HG03521 (cell line): ENCODE measurements at regions not wholly inside any gene's neighbourhood (a gene's known extent, or its start where the extent isn't known, plus 50 kb on each side); places are given as distances from the start of the nearest gene placed in this dataset.
"Not testable (repeated sequence)": the region's sequence is repeated elsewhere in the genome, so short reads cannot be mapped to it uniquely, and the experiment has no call there.

Experiments used
- ATAC-seq: cut with Tn5 transposase; IDR thresholded peaks from one replicate; pipeline ENCODE4 v1.9.1; 2021; ENCODE audit warnings: mild to moderate bottlenecking, moderate library complexity; ENCODE audit not compliant: unreplicated experiment

GRCh38 chr7:19381321-19381720 lies 236.1 kb upstream of the FERD3L start:
- no peak for ATAC-seq

DNA sequence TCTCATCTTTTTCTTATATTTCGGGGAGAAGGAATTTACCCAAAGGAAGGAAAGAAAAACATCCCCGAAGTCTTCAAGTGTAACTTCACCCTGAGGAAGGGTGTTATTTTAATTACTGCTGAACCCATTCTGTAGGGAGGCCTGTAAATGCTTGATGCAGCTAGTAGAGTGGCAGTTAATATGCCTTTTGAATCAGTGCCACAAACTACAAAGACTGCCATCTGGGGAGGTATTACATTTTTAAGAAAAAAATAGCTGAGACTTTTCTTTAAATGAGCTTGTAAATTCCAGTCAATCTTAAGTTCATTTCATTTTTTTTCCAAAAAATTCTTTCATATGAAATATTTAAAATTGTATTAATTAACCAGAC lies 233.1 kb upstream of the FERD3L start:
- ATAC-seq = no peak

- ATAC-seq = no peak
Measured at GRCh38 chr7:19377611-19378344, 232.6 kb upstream of the FERD3L start.

- no peak for ATAC-seq
Measured at GRCh38 chr7:19376538-19376937, 231.3 kb upstream of the FERD3L start.

- no peak for ATAC-seq
Measured at GRCh38 chr7:19375976-19376375, 230.8 kb upstream of the FERD3L start.

- no peak for ATAC-seq
Measured at GRCh38 chr7:19373334-19373733, 228.1 kb upstream of the FERD3L start.

DNA sequence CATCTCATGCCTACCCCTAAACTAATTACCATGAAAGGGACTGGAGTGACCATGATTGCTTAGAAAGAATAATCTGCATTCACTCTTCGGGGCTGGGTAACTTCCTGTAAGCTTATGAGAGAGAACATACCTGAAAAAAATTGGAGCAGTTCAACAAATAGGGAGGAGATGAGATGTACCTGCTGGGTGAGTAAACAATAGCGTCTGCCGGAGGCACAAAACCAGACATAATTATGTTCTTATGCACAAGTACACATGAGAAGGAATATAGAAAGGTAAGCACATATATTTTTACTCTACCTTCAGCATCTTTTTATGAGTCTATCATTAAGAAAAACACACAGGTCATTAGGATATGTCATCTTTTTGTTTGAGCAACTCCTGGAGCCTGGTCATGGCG lies 224.6 kb upstream of the FERD3L start:
- no peak for ATAC-seq

GRCh38 chr7:19369182-19369581 lies 224.0 kb upstream of the FERD3L start:
- no peak for ATAC-seq

GRCh38 chr7:19368491-19368925 lies 223.3 kb upstream of the FERD3L start:
- no peak for ATAC-seq

- no peak for ATAC-seq
Measured at GRCh38 chr7:19364950-19365349, 219.7 kb upstream of the FERD3L start.

DNA sequence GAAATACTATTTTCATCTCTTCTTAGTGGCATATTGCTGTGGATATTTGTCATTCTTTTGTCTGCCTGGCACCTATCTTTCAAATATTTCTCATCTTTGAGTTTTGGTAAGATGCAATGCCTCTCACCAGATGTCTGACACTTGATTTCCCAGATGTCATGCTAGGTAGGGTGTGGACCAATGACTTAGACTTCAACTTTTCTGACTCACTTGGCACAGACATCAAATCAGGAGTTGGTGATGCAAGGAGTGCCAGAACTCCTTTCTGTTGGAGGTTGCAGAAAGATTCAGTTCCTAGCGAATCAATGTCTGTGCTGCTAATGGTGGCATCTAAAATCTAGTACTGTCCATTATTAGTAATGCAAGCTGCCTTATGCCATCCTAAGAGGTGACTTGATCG lies 216.9 kb upstream of the FERD3L start:
- ATAC-seq = no peak

DNA sequence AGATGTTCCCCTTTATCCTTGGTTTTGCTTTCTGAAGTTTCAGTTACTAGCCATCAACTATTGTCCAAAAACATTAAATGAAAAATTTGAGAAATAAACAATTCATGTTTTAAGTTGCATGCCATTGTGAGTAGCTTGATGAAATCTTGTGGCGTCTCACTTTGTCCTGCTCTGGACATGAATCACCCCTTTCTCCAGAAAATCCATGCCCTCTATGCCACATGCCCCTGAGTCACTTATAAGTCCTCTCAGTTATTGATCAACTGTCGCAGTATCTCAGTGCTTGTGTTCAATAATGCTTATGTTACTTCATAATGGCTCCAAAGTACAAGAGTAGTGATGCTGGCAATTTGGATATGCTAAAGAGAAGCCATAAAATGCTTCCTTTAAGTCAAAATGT lies 208.0 kb upstream of the FERD3L start:
- no peak for ATAC-seq

GRCh38 chr7:19352305-19352695 lies 207.1 kb upstream of the FERD3L start:
- no peak for ATAC-seq

DNA sequence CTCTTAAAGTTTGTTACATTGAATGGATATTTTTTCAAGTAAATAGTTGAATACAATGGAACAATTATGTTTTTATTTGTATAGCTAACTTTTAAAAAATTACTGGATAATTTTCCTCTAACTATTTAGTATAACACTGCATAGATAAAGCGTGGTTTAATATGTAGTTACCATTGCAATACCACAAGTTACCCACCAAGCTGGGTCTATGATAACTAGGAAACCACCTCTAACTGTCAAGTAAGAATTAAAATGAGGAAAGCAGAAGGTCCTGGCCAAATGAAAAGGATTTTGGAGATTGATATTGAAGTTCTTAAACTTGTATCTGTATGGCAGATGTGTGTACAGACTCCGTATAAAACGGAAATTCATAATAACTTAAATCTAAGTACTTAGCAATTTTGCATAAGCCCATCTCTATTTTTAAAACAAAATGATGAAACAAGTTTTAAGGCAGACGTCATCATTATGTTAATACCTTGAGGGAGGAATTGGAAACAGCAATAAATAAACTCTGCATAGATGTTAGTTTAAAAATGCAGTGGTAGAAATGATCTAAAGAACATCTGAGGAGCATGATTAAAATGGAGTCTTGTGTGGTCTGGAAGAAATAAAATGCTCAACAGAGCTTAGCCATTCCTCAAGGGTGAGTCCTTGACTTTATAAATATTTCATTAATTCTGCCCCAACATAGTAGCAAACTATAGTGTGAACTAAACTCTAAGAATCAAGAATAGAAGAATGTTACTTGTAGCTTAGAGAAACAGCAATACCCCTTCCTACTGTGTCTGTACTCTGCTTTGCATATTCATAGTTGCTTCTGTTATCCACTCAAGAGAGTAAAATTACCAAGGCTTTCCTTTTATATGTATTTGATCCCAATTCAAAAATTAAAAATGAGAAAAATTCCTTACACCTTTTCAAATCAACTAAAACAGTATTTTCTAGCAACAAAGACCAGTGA lies 206.4 kb upstream of the FERD3L start:
- ATAC-seq = no peak

DNA sequence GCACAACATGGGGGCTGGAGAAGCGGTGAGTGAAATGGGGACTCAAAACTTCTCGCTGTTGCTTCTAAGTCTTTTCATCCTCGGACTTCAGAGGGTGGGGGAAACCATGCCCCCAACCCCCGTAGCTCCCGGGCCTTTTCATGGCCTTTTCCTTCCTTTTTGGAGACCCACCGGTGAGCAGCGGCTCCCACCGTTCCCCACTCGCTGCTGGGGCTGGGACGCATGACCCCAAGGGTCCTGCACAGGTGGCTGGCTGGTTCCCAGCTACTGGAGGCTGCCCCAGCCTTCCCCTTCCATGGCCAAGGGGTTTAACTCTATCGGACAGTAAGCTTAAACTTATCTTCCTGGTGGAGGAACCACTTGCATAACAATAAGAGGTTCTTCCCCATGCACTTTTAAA lies 194.3 kb upstream of the FERD3L start:
- ATAC-seq = no peak

DNA sequence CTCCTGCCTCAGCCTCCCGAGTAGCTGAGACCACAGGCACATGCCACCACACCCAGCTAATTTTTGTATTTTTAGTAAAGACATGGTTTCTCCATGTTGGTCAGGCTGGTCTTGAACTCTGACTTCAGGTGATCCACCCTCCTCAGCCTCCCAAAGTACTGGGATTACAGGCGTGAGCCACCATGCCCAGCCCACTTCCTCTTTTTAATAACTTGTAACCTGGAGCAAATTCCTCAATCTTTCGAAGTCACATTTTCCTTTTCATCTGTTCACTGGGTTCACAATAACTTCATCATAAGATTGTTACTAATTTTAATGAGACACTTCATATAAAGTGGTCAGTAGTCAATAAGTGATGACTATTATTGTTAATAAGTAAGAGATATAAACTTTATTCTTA lies 193.3 kb upstream of the FERD3L start:
- ATAC-seq = not testable (repeated sequence)

GRCh38 chr7:19336836-19337383 lies 191.7 kb upstream of the FERD3L start:
- no peak for ATAC-seq

- ATAC-seq = no peak
Measured at GRCh38 chr7:19333706-19334105, 188.5 kb upstream of the FERD3L start.

- ATAC-seq = no peak
Measured at GRCh38 chr7:19327018-19327417, 181.8 kb upstream of the FERD3L start.

DNA sequence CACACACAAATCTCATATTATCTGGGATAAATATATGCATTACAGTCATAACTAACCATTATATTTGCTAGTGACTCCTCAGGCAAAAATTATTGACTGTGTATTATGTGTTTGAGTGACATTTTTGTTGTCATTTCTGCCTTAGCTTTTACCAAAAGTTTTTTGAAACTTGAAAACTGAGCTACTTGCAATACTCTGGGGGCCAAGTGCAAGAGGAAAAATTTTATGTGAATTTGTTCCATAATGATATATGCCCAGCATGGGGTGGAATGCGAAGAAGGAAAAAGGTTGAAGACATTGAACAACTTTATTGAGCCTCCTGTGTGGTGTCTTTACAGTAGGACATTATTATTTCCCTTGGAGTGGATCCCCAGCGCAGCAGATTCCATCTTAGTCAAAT lies 176.8 kb upstream of the FERD3L start:
- no peak for ATAC-seq

- no peak for ATAC-seq
Measured at GRCh38 chr7:19318287-19318686, 173.1 kb upstream of the FERD3L start.

GRCh38 chr7:19317461-19317860 lies 172.2 kb upstream of the FERD3L start:
- ATAC-seq = no peak
